ENCODE measurements at regions not wholly inside any gene's neighbourhood (a gene's known extent, or its start where the extent isn't known, plus 50 kb on each side); places are given as distances from the start of the nearest gene placed in this dataset.

DNA sequence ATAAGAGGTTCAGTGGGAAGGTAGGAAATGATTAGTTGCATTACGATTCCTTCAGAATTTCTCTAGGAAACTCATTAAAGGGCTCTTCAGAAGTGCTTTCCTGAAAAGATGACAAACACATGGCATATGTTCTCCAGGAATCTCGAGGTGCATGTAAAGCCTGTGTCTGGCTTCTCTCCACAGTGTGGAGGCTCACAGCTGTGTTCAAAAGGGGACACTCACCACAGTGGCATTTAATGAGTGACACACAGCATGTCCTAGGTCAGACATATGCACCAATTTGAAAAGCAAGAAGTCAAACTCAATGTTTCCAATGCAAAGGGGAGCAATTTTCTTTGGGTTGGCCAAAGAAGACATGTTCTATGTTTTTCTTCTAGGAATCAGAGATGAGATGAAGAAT lies 976.9 kb downstream of the MAT2B start:
- TF ChIP-seq, protein P1, sequence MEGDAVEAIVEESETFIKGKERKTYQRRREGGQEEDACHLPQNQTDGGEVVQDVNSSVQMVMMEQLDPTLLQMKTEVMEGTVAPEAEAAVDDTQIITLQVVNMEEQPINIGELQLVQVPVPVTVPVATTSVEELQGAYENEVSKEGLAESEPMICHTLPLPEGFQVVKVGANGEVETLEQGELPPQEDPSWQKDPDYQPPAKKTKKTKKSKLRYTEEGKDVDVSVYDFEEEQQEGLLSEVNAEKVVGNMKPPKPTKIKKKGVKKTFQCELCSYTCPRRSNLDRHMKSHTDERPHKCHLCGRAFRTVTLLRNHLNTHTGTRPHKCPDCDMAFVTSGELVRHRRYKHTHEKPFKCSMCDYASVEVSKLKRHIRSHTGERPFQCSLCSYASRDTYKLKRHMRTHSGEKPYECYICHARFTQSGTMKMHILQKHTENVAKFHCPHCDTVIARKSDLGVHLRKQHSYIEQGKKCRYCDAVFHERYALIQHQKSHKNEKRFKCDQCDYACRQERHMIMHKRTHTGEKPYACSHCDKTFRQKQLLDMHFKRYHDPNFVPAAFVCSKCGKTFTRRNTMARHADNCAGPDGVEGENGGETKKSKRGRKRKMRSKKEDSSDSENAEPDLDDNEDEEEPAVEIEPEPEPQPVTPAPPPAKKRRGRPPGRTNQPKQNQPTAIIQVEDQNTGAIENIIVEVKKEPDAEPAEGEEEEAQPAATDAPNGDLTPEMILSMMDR (IDR thresholded peaks at IDR 0.05; ENCODE audit: control insufficient read depth, extremely low read depth, insufficient read depth): no peak
- no peak overlapping the region for H3K4me3 ChIP-seq (ENCODE audit: low read depth, low read length)
- DNase-seq (ENCODE audit: low read depth): no peak

DNA sequence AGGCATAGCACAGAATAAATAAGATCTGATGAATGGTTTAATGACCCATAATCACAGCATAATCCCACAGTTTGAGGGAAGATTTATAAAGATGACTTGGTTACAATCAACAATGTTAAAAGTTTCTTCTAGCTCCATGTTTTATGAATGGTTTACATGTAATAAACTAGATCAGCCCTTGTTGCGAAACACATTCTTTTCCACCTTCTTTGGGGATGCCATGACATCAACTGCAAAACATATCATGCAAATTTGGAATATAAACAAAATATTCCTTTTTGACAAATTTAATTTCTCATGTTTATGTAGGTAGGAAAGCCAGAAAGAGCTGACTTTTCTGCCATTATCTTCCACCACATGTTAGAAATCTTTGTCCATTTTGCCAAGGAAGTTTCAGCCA lies 979.5 kb downstream of the MAT2B start:
- DNase-seq (ENCODE audit: low read depth): no peak
- H3K4me3 ChIP-seq (ENCODE audit: low read depth, low read length): no peak overlapping the region
- TF ChIP-seq, protein P1 (IDR thresholded peaks at IDR 0.05; ENCODE audit: control insufficient read depth, extremely low read depth, insufficient read depth): no peak

DNA sequence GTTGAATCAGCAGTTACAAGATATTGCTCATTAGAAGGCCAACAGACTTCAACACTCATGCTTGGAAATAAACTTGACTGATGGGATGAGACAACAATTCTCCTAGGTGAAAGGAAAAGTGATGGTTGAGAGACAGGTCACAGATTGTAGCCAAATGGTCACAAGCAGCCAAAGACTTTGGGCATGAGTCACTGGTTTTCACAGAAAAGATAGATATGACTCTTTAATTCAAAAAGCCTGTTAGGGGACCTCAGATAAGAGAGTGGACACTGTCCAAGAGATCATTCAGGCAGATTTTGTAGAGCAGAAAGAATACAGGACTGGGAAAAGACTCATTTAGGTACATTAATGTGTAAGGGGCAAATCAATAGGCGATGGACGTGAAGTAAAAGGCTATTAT lies 982.5 kb downstream of the MAT2B start:
- H3K4me3 ChIP-seq (ENCODE audit: low read depth, low read length): no peak overlapping the region
- TF ChIP-seq, protein P1 (IDR thresholded peaks at IDR 0.05; ENCODE audit: control insufficient read depth, extremely low read depth, insufficient read depth): no peak
- DNase-seq (ENCODE audit: low read depth): no peak

DNA sequence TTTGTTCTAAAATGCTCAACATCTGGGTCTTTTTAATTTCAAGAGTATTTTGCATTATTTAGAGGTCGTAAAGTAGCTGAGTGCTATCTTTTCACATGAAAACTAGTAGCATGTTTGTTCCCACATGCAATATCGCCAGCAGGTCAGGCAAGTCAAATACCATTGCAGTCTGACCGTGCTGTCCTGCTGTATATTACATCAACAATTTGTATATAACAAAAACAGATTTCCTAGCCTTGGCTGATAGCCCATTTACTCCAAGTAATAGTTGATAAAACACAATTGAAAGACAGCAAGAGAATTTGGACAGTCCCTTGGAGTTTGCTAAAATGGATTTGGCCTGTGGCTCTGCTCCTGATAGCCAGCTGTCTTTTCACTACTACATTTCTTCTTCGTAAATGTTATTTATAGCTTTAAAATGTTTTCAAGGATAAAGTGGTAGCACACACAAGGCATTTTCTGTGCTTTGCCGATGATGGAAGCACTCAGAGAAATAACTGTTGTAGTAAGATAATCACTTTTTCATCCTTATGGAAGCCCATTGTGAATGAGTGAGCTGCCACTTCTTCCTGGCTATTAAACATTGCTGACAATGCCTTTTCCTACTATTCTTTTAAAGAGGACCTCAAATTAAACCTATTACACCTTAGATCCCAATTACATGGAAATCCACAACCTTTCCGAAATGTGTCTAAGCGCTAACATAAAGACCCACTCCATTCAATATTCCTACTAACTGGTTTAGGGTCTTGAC lies 992.1 kb downstream of the MAT2B start:
- TF ChIP-seq, protein P1 (IDR thresholded peaks at IDR 0.05; ENCODE audit: control insufficient read depth, extremely low read depth, insufficient read depth): no peak
- DNase-seq (ENCODE audit: low read depth): no peak
- H3K4me3 ChIP-seq (ENCODE audit: low read depth, low read length): no peak overlapping the region

DNA sequence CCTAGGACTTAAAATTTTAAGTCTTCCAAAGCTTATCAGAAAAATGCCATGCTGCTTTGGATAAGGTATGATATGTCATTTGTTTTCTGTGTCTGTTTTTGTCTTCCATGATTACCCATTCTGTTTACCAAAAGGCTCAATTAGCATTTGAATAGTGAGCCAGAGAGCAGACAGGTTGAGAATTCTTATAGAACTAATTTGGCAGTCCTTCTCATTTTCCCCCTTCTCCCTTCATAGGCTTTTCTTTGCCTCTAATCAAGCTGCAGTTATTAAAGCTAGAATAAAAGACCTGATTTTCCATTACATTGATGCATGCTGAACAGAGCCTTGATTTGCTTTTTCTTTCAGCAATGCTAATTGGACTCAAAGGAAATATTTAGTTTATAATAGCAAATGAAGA lies 993.0 kb downstream of the MAT2B start:
- DNase-seq (ENCODE audit: low read depth): no peak
- H3K4me3 ChIP-seq (ENCODE audit: low read depth, low read length): no peak overlapping the region
- TF ChIP-seq, protein P1 (IDR thresholded peaks at IDR 0.05; ENCODE audit: control insufficient read depth, extremely low read depth, insufficient read depth): no peak

DNA sequence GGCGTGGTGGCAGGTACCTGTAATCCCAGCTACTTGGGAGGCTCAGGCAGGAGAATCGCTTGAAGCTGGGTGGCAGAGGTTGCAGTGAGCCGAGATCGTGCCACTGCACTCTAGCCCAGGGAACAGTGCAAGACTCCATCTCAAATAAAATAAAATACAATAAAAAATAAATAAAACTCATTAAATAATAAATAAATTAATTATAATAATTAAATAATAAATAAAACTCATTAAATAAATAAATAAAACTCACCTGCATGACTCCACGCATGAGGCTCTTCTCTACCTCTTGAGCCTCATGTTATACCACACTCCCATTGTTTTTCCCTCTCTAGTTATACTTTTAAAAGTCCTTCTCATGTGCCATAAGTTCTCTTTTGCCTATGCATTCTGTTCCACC lies 995.4 kb downstream of the MAT2B start:
- no peak overlapping the region for H3K4me3 ChIP-seq (ENCODE audit: low read depth, low read length)
- no peak for DNase-seq (ENCODE audit: low read depth)
- TF ChIP-seq, protein P1 (IDR thresholded peaks at IDR 0.05; ENCODE audit: control insufficient read depth, extremely low read depth, insufficient read depth): no peak

DNA sequence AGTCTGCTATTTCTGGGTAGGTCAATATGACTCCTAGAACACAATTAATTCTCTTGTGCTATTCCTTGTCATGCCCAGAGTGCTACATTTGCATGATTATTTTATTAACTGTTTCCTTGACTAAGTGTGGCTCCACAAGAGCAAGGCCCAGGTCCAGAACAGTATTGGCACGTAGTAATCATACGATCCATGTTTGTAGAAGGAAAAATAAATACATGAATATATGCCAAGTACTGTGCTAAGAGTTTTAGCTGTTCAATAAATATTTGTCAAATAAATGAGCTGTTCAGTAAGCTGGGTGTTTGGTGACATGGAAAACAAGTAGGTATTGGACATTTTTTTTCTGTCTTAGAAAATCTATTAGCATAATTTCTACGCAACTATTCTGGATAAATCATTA lies 995.9 kb downstream of the MAT2B start:
- TF ChIP-seq, protein P1 (IDR thresholded peaks at IDR 0.05; ENCODE audit: control insufficient read depth, extremely low read depth, insufficient read depth): no peak
- peak; percentile 89 for DNase-seq (ENCODE audit: low read depth)

More for the DNA sequence above, 995.9 kb downstream of the MAT2B start:
- no peak overlapping the region for H3K4me3 ChIP-seq (ENCODE audit: low read depth, low read length)

Measured in LNCaP clone FGC (cell line).